ENCODE measurements at regions not wholly inside any gene's neighbourhood (a gene's known extent, or its start where the extent isn't known, plus 50 kb on each side); places are given as distances from the start of the nearest gene placed in this dataset.
"Not testable (repeated sequence)": the region's sequence is repeated elsewhere in the genome, so short reads cannot be mapped to it uniquely, and the experiment has no call there.

GRCh38 chr7:119266790-119267189 lies 1006.2 kb upstream of the KCND2 start:
- not testable (repeated sequence) for TF ChIP-seq POLR2AphosphoS5 (IDR thresholded peaks at IDR 0.05; ENCODE audit: borderline replicate concordance, low read depth, low read length); EZH2 (IDR thresholded peaks at IDR 0.05)
